ENCODE measurements at regions not wholly inside any gene's neighbourhood (a gene's known extent, or its start where the extent isn't known, plus 50 kb on each side); places are given as distances from the start of the nearest gene placed in this dataset.

- H3K4me1 Mint-ChIP-seq (ENCODE audit: low read depth): no peaks in the 10 kb centered on the region
- DNase-seq: no peak
- peaks cover 11% of the 10 kb centered on the region for H3K9me3 Mint-ChIP-seq
- H3K4me3 Mint-ChIP-seq: no peak overlapping the region
- no peaks in the 10 kb centered on the region for H3K27me3 Mint-ChIP-seq (ENCODE audit: insufficient read depth)
- no peak overlapping the region for H3K27ac Mint-ChIP-seq
- TF ChIP-seq, protein P1, sequence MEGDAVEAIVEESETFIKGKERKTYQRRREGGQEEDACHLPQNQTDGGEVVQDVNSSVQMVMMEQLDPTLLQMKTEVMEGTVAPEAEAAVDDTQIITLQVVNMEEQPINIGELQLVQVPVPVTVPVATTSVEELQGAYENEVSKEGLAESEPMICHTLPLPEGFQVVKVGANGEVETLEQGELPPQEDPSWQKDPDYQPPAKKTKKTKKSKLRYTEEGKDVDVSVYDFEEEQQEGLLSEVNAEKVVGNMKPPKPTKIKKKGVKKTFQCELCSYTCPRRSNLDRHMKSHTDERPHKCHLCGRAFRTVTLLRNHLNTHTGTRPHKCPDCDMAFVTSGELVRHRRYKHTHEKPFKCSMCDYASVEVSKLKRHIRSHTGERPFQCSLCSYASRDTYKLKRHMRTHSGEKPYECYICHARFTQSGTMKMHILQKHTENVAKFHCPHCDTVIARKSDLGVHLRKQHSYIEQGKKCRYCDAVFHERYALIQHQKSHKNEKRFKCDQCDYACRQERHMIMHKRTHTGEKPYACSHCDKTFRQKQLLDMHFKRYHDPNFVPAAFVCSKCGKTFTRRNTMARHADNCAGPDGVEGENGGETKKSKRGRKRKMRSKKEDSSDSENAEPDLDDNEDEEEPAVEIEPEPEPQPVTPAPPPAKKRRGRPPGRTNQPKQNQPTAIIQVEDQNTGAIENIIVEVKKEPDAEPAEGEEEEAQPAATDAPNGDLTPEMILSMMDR (IDR thresholded peaks at IDR 0.05): no peak
- no peaks in the 10 kb centered on the region for H3K36me3 Mint-ChIP-seq (ENCODE audit: low read depth)
These were observed 602.9 kb upstream of the HTR2C start for GRCh38 chrX:113980953-113981352.

- Mint-ChIP-seq H3K36me3 (ENCODE audit: low read depth) (no peaks in the 10 kb centered on the region), H3K27ac (no peak overlapping the region), H3K9me3 (peaks cover 7% of the 10 kb centered on the region; the same call in 1 of the 2 replicates), H3K4me3 (no peak overlapping the region), H3K4me1 (ENCODE audit: low read depth) (no peaks in the 10 kb centered on the region), H3K27me3 (ENCODE audit: insufficient read depth) (no peaks in the 10 kb centered on the region)
- no peak for DNase-seq
- TF ChIP-seq, protein P1 (IDR thresholded peaks at IDR 0.05): no peak
These were observed 606.0 kb upstream of the HTR2C start for GRCh38 chrX:113977887-113978286.

- TF ChIP-seq, protein P1 (IDR thresholded peaks at IDR 0.05): no peak
- H3K9me3 Mint-ChIP-seq: peaks cover 7% of the 10 kb centered on the region
- no peaks in the 10 kb centered on the region for H3K27me3 Mint-ChIP-seq (ENCODE audit: insufficient read depth)
- DNase-seq: no peak
- no peak overlapping the region for H3K4me3 Mint-ChIP-seq
- no peaks in the 10 kb centered on the region for H3K36me3 Mint-ChIP-seq (ENCODE audit: low read depth)
- no peak overlapping the region for H3K27ac Mint-ChIP-seq
- no peaks in the 10 kb centered on the region for H3K4me1 Mint-ChIP-seq (ENCODE audit: low read depth)
These were observed 608.4 kb upstream of the HTR2C start for GRCh38 chrX:113975441-113975840.

GRCh38 chrX:113974881-113975280 is 609.0 kb upstream of the HTR2C start:
- no peak for DNase-seq
- no peaks in the 10 kb centered on the region for H3K36me3 Mint-ChIP-seq (ENCODE audit: low read depth)
- TF ChIP-seq, protein P1 (IDR thresholded peaks at IDR 0.05): no peak
- H3K4me1 Mint-ChIP-seq (ENCODE audit: low read depth): no peaks in the 10 kb centered on the region
- H3K9me3 Mint-ChIP-seq: peaks cover 7% of the 10 kb centered on the region
- H3K27me3 Mint-ChIP-seq (ENCODE audit: insufficient read depth): no peaks in the 10 kb centered on the region
- H3K4me3 Mint-ChIP-seq: no peak overlapping the region
- H3K27ac Mint-ChIP-seq: no peak overlapping the region

GRCh38 chrX:113973706-113974105 is 610.2 kb upstream of the HTR2C start:
- Mint-ChIP-seq H3K27ac (no peak overlapping the region), H3K36me3 (ENCODE audit: low read depth) (no peaks in the 10 kb centered on the region), H3K9me3 (peaks cover 3% of the 10 kb centered on the region; the same call in 1 of the 2 replicates), H3K4me1 (ENCODE audit: low read depth) (no peaks in the 10 kb centered on the region), H3K4me3 (no peak overlapping the region), H3K27me3 (ENCODE audit: insufficient read depth) (no peaks in the 10 kb centered on the region)
- DNase-seq: no peak
- TF ChIP-seq, protein P1 (IDR thresholded peaks at IDR 0.05): no peak

- Mint-ChIP-seq H3K36me3 (ENCODE audit: low read depth) (no peaks in the 10 kb centered on the region), H3K27ac (no peak overlapping the region), H3K4me3 (no peak overlapping the region), H3K4me1 (ENCODE audit: low read depth) (no peaks in the 10 kb centered on the region), H3K27me3 (ENCODE audit: insufficient read depth) (no peaks in the 10 kb centered on the region), H3K9me3 (no peaks in the 10 kb centered on the region; the same call in 1 of the 2 replicates)
- no peak for DNase-seq
- TF ChIP-seq, protein P1 (IDR thresholded peaks at IDR 0.05): no peak
These were observed 617.1 kb upstream of the HTR2C start for GRCh38 chrX:113966791-113967190.

Measured in HFFc6 (cell line).